Left ventricle myocardium inferior (tissue), 1 donor: ENCODE measurements at regions not wholly inside any gene's neighbourhood (a gene's known extent, or its start where the extent isn't known, plus 50 kb on each side); places are given as distances from the start of the nearest gene placed in this dataset.

Source experiments
- DNase-seq: peaks from one replicate; pipeline ENCODE4 v3.0.0-alpha.2; 2020
- H3K27ac ChIP-seq: fragments of 200-600 bp; replicated peaks from 2 replicates; pipeline ENCODE4 v1.8.0; 2021
- H3K27me3 ChIP-seq: fragments of 200-600 bp; 2 replicates; pipeline ENCODE4 v1.8.0; 2021; ENCODE audit warnings: low read depth
- H3K36me3 ChIP-seq: fragments of 200-600 bp; 2 replicates; pipeline ENCODE4 v1.8.0; 2021
- H3K4me1 ChIP-seq: fragments of 200-600 bp; 2 replicates; pipeline ENCODE4 v1.8.0; 2021
- H3K4me3 ChIP-seq: fragments of 200-600 bp; 2 replicates; pipeline ENCODE4 v1.8.0; 2021; ENCODE audit warnings: mild to moderate bottlenecking, moderate library complexity
- H3K9me3 ChIP-seq: fragments of 200-600 bp; replicated peaks from 2 replicates; pipeline ENCODE4 v1.8.0; 2021
- CTCF ChIP-seq: fragments of 200-600 bp; IDR thresholded peaks from 2 replicates; pipeline ENCODE4 v1.8.0; 2021; ENCODE audit warnings: antibody characterized with exemption, mild to moderate bottlenecking, borderline replicate concordance
- intact Hi-C: fragments of 100-400 bp; cut with micrococcal nuclease; formaldehyde crosslinking; loops from one replicate; pipeline ENCODE4 v1.11.0; 2022
- donor health status: DM: no; HTN: yes; CAD: no; lungs with severe emphysema.

- intact Hi-C loops = no loop called here
Measured at GRCh38 chr3:194852831-194853508, 167.3 kb downstream of the FAM43A start.

GRCh38 chr3:194854206-194854605, 168.5 kb downstream of the FAM43A start:
- no peak overlapping the region for H3K4me3 ChIP-seq
- peak overlapping the region; percentile 80 for H3K27ac ChIP-seq
- H3K36me3 ChIP-seq = no peaks in the 10 kb centered on the region
- TF ChIP-seq CTCF = no peak
- H3K4me1 ChIP-seq = peaks cover 35% of the 10 kb centered on the region
- H3K9me3 ChIP-seq = no peaks in the 10 kb centered on the region
- DNase-seq = no peak
- intact Hi-C loops = no loop called here
- no peaks in the 10 kb centered on the region for H3K27me3 ChIP-seq

More at GRCh38 chr3:194852831-194853508, 167.3 kb downstream of the FAM43A start:
- Histone ChIP-seq H3K27ac (no peak overlapping the region), H3K27me3 (no peaks in the 10 kb centered on the region), H3K4me1 (peaks cover 35% of the 10 kb centered on the region), H3K4me3 (no peak overlapping the region), H3K36me3 (no peaks in the 10 kb centered on the region), H3K9me3 (no peaks in the 10 kb centered on the region)
- no peak for TF ChIP-seq CTCF
- DNase-seq = no peak

GRCh38 chr3:194854659-194855390, 169.1 kb downstream of the FAM43A start:
- Histone ChIP-seq H3K4me1 (peaks cover 35% of the 10 kb centered on the region), H3K4me3 (no peak overlapping the region), H3K27me3 (no peaks in the 10 kb centered on the region), H3K27ac (peak overlapping the region; percentile 80), H3K9me3 (no peaks in the 10 kb centered on the region), H3K36me3 (no peaks in the 10 kb centered on the region)
- DNase-seq = no peak
- intact Hi-C loops = no loop called here
- no peak for TF ChIP-seq CTCF

GRCh38 chr3:194856296-194856695, 170.6 kb downstream of the FAM43A start:
- H3K36me3 ChIP-seq = no peaks in the 10 kb centered on the region
- no peaks in the 10 kb centered on the region for H3K9me3 ChIP-seq
- peak; percentile 77 for DNase-seq
- TF ChIP-seq CTCF = no peak
- intact Hi-C loops = no loop called here
- H3K4me1 ChIP-seq = peaks cover 35% of the 10 kb centered on the region
- no peak overlapping the region for H3K4me3 ChIP-seq
- no peaks in the 10 kb centered on the region for H3K27me3 ChIP-seq
- peak overlapping the region; percentile 80 for H3K27ac ChIP-seq

- DNase-seq = no peak
- peaks cover 35% of the 10 kb centered on the region for H3K4me1 ChIP-seq
- H3K27ac ChIP-seq = no peak overlapping the region
- no peaks in the 10 kb centered on the region for H3K36me3 ChIP-seq
- no peak overlapping the region for H3K4me3 ChIP-seq
- no peaks in the 10 kb centered on the region for H3K9me3 ChIP-seq
- H3K27me3 ChIP-seq = no peaks in the 10 kb centered on the region
- intact Hi-C loops = no loop called here
- no peak for TF ChIP-seq CTCF
Measured at GRCh38 chr3:194857469-194858113, 171.9 kb downstream of the FAM43A start.
